Tibial artery (tissue), 4 donors: ENCODE measurements at regions not wholly inside any gene's neighbourhood (a gene's known extent, or its start where the extent isn't known, plus 50 kb on each side); places are given as distances from the start of the nearest gene placed in this dataset.
A peak's percentile ranks its signal among the peaks of the same experiment; 100 is the strongest.

ENCODE experiments used
- DNase-seq, 2 donors: peaks; one replicate each; pipeline ENCODE4 v3.0.0-alpha.2; 2019
- H3K27ac ChIP-seq, 2 donors: fragments of 200-600 bp; sonication (generic) in 1 of 2; 1 replicate in 1 of 2; 2 replicates in 1 of 2; pipeline ENCODE4 v1.5.1; 2018 to 2019; ENCODE audit warnings: mild to moderate bottlenecking in 1 of 2
- H3K27me3 ChIP-seq, 2 donors: fragments of 200-600 bp; sonication (generic) in 1 of 2; one replicate each; pipeline versions ENCODE4 v1.5.1 to v1.6.0; 2016 to 2019
- H3K36me3 ChIP-seq, 3 donors: fragments of 200-600 bp; sonication (generic) in 2 of 3; one replicate each; pipeline ENCODE4 v1.5.1; 2016 to 2019; ENCODE audit warnings: mild to moderate bottlenecking in 2 of 3
- H3K4me1 ChIP-seq, 4 donors: fragments of 200-600 bp; sonication (generic) in 2 of 4; 1 replicate in 3 of 4; 2 replicates in 1 of 4; pipeline ENCODE4 v1.5.1; 2016 to 2019
- H3K4me3 ChIP-seq, 2 donors: fragments of 200-600 bp; sonication (generic) in 1 of 2; 1 replicate in 1 of 2; 2 replicates in 1 of 2; pipeline ENCODE4 v1.5.1; 2018 to 2019; ENCODE audit warnings: mild to moderate bottlenecking in 2 of 2
- H3K9me3 ChIP-seq, 3 donors: fragments of 200-600 bp; sonication (generic) in 1 of 3; one replicate each; pipeline ENCODE4 v1.5.1; 2016 to 2019
- CTCF ChIP-seq, 2 experiments: fragments of 200-600 bp in 1 of 2; fragments of 450-650 bp in 1 of 2; IDR thresholded peaks; one replicate each; pipeline ENCODE4 v1.5.1; 2017 to 2019; ENCODE audit warnings: antibody characterized with exemption in 2 of 2, mild to moderate bottlenecking in 1 of 2, moderate library complexity in 1 of 2
- intact Hi-C: fragments of 100-400 bp; cut with DNase I; formaldehyde crosslinking; loops from one replicate; pipeline ENCODE4 v1.15.0; 2023; ENCODE audit warnings: low total_unique reads

GRCh38 chr2:215698566-215698965, 262.7 kb upstream of the FN1 start:
- TF ChIP-seq CTCF (IDR thresholded peaks at IDR 0.05): no peak
- H3K4me3 ChIP-seq: no peak overlapping the region
- H3K27ac ChIP-seq: no peak overlapping the region
- no peaks in the 10 kb centered on the region for H3K9me3 ChIP-seq
- DNase-seq: no peak
- H3K36me3 ChIP-seq: no peaks in the 10 kb centered on the region
- intact Hi-C loops: no loop called here
- H3K27me3 ChIP-seq: no peaks in the 10 kb centered on the region
- H3K4me1 ChIP-seq: peaks cover 0 to 24% (median 9%) of the 10 kb centered on the region in 4 donors

- H3K4me3 ChIP-seq: no peak overlapping the region
- intact Hi-C loops: no loop called here
Measured at GRCh38 chr2:215697496-215697895, 261.6 kb upstream of the FN1 start.

GRCh38 chr2:215697003-215697402, 261.1 kb upstream of the FN1 start:
- H3K4me1 ChIP-seq: peaks cover 0 to 40% (median 24%) of the 10 kb centered on the region in 4 donors
- TF ChIP-seq CTCF (IDR thresholded peaks at IDR 0.05): no peak
- no peaks in the 10 kb centered on the region for H3K36me3 ChIP-seq
- no peak overlapping the region for H3K27ac ChIP-seq
- no peak overlapping the region for H3K4me3 ChIP-seq
- no peak for DNase-seq
- H3K27me3 ChIP-seq: no peaks in the 10 kb centered on the region
- intact Hi-C loops: no loop called here
- H3K9me3 ChIP-seq: no peaks in the 10 kb centered on the region

More at GRCh38 chr2:215697496-215697895, 261.6 kb upstream of the FN1 start:
- no peaks in the 10 kb centered on the region for H3K27me3 ChIP-seq
- H3K27ac ChIP-seq: no peak overlapping the region
- no peak for TF ChIP-seq CTCF (IDR thresholded peaks at IDR 0.05)
- no peak for DNase-seq
- no peaks in the 10 kb centered on the region for H3K36me3 ChIP-seq
- peaks cover 0 to 35% (median 19%) of the 10 kb centered on the region in 4 donors for H3K4me1 ChIP-seq
- no peaks in the 10 kb centered on the region for H3K9me3 ChIP-seq

- no peaks in the 10 kb centered on the region for H3K27me3 ChIP-seq
- no peaks in the 10 kb centered on the region for H3K9me3 ChIP-seq
- DNase-seq: no peak
- no peak for TF ChIP-seq CTCF (IDR thresholded peaks at IDR 0.05)
- peaks cover 0 to 42% (median 26%) of the 10 kb centered on the region in 4 donors for H3K4me1 ChIP-seq
- H3K4me3 ChIP-seq: no peak overlapping the region
- H3K27ac ChIP-seq: no peak overlapping the region
- H3K36me3 ChIP-seq: no peaks in the 10 kb centered on the region
- intact Hi-C loops: no loop called here
Measured at GRCh38 chr2:215695861-215696260, 260.0 kb upstream of the FN1 start.

GRCh38 chr2:215693999-215694580, 258.2 kb upstream of the FN1 start:
- no peak for DNase-seq
- H3K27ac ChIP-seq: peak overlapping the region; percentile 70 to 77
- peaks cover 0 to 32% (median 25%) of the 10 kb centered on the region in 4 donors for H3K4me1 ChIP-seq
- no peaks in the 10 kb centered on the region for H3K9me3 ChIP-seq
- no peak for TF ChIP-seq CTCF (IDR thresholded peaks at IDR 0.05)
- no peaks in the 10 kb centered on the region for H3K36me3 ChIP-seq
- intact Hi-C loops: no loop called here
- no peaks in the 10 kb centered on the region for H3K27me3 ChIP-seq
- no peak overlapping the region for H3K4me3 ChIP-seq
